CD4-positive, alpha-beta T cell treated with Interleukin-4 for 4 hours (primary cell): ENCODE measurements at regions not wholly inside any gene's neighbourhood (a gene's known extent, or its start where the extent isn't known, plus 50 kb on each side); places are given as distances from the start of the nearest gene placed in this dataset.
"Not testable (repeated sequence)": the region's sequence is repeated elsewhere in the genome, so short reads cannot be mapped to it uniquely, and the experiment has no call there.

ENCODE experiments used
- DNase-seq: peaks from one replicate; pipeline ENCODE4 v3.0.0-alpha.2; 2020

- peak; percentile 16 for DNase-seq
These were observed 121.6 kb upstream of the ZNF92 start for GRCh38 chr7:65251851-65252620.

- no peak for DNase-seq
These were observed 122.8 kb upstream of the ZNF92 start for GRCh38 chr7:65250697-65251395.

DNA sequence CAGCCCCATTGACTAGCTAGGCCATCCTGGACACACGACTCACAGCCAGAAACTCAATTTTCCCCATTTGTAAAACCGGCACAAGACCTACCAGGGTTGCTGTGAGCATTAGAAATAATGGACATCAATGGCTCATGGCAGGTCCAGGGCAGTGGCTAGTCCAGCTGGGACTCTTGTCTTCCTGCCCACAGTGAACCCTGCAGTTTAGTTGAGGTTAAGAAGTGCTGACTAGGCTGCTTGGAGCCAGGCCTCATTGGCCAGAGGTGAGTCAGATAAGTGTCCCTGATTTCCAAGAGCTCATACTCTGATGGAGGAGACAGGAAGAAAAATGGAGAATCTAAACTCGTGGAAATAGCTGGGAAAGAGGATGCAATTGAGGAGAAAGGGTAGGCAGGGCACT lies 123.4 kb upstream of the ZNF92 start:
- DNase-seq = no peak

- DNase-seq = no peak
These were observed 126.2 kb upstream of the ZNF92 start for GRCh38 chr7:65247491-65247890.

- DNase-seq = no peak
These were observed 133.8 kb upstream of the ZNF92 start for GRCh38 chr7:65239707-65240352.

DNA sequence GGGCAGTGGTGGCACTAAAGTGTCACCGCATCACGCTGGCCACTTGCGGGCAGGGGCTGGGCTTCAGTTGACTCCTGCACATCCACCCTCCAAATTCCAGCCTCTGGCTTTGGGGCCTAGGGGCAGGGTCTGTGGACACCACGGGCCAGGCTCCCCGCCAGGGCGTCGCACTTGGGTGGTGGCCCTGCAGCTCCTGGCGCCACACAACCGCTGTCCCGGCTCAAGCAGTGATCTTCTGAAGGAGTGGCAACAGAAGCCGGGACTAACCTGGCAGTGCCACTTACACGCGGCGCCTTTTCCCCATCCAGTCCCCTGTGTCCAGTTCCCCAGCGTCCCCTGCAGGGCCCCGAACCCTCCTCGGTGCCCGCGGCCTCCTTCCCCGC lies 134.3 kb upstream of the ZNF92 start:
- no peak for DNase-seq

- DNase-seq = no peak
These were observed 134.9 kb upstream of the ZNF92 start for GRCh38 chr7:65238785-65239184.

DNA sequence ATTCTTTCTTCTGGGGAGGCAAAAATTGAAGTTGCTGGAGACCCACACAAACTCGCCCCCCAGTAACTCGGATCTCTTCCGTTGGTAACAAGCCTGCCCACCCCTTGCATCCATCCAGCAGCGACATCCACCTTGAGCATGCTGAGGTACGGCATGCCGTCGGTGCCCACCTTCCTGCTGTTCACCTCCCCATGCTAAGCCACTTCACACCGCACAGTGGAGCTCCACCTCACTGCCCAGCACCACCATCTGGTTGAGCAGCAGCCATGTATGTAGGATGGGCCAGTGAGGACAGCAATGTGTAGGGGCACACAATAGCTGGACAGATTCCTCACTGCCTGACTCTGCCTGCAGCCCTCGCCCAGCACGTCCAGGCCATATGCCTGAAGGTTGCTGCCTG lies 138.1 kb upstream of the ZNF92 start:
- no peak for DNase-seq

GRCh38 chr7:65233409-65234034 lies 140.1 kb upstream of the ZNF92 start:
- DNase-seq = no peak

DNA sequence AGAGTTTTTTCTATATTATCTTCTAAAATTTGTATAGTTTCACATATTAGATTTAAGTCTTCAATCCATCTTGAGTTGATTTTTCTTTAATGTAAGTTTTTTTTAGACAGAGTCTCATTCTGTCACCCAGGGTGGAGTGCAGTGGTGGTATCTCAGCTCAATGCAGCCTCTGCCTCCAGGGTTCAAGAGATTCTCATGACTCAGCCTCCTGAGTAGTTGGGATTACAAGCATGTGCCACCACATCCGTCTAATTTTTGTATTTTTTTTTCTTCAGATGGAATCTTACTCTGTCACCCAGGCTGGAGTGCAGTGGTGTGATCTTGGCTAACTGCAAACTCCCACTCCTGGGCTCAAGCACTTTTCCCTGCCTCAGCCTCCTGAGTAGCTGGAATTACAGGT lies 143.4 kb upstream of the ZNF92 start:
- DNase-seq = no peak

DNA sequence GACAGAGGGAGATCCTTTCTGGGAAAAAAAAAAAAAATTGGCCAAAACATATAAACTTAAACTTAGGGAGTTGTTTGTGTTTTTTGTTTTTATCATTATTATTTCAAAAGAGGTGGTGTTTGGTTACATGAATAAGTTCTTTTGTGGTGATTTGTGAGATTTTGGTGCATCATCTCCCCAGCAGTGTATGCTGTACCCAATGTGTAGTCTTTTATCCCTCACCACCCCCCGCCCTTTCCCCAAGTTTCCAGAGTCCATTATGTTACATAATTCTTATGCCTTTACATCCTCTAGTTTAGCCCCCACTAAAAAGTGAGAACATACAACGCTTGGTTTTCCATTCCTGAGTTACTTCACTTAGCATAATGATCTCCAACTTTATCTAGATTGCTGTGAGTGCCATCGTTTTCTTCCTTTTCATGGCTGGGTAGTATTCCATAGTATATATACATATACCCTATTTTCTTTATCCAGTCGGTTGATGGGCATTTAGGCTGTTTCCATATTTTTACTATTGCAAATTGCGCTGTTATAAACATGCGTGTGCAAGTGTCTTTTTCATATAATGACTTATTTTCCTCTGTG lies 148.1 kb upstream of the ZNF92 start:
- DNase-seq = no peak

GRCh38 chr7:65222655-65223054 lies 151.0 kb upstream of the ZNF92 start:
- DNase-seq = no peak

- DNase-seq = no peak
These were observed 152.0 kb upstream of the ZNF92 start for GRCh38 chr7:65221683-65222082.

DNA sequence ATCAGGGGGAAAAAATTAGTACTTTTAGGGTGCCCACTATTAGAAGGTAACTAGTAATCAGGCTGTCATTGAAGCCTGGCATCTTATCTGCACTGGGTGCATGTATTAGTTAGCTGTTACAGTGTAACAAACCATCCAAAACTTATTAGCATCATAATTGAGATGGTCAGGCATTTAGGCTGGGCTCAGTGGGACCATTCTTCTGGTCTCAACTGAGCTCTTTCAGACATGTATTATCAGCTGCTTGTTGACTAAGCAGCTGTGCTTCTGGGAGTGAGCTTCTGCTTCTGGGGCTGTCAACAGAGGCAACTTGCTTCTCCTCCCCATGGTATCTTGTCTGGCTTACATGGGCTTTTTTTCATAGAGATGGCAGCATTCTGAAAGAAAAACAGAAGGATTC lies 154.0 kb upstream of the ZNF92 start:
- no peak for DNase-seq

- DNase-seq = peak; percentile 65
These were observed 157.2 kb upstream of the ZNF92 start for GRCh38 chr7:65216469-65216868.

- DNase-seq = not testable (repeated sequence)
These were observed 160.4 kb upstream of the ZNF92 start for GRCh38 chr7:65213260-65213659.

DNA sequence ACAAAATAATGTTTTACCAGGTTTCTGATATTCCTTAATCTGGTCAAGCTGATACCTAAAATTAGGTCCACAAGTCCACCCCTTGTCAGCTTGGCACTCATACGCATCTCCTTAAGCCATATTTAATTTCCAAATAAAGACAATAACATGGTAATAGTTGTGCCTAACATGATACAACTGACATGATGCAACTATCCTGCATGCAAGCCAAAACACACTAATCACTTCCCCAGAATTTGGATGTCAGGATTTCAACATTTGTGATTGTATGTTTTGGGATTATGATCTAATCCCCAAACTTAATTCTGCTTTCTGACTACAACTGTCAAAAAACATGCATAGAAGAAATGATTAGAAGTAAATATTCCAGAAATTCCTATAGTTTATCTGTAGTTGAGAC lies 174.4 kb upstream of the ZNF92 start:
- DNase-seq = not testable (repeated sequence)

- not testable (repeated sequence) for DNase-seq
These were observed 180.2 kb upstream of the ZNF92 start for GRCh38 chr7:65193334-65194058.

DNA sequence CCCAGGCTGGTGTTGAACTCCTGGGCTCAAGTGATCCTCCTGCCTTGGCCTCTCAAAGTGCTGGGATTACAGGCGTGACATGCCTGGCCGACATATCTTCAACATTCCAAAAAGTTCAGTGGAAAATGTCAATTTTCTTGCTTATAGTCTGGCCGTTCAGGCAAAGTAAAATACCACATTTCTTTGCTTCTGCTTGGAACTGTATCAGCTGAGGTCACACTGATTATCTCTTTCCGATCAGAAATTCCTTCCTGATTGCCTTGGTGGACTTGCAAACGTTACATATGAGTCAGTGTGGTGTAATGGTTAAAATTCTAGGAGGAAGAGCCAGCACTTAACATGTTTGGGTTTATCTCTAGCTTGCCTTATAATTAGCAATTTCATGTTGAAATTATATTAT lies 170.6 kb upstream of the ERV3-1 start:
- not testable (repeated sequence) for DNase-seq

GRCh38 chr7:65150105-65150504 lies 143.6 kb upstream of the ERV3-1 start:
- DNase-seq = not testable (repeated sequence)

GRCh38 chr7:65146118-65146914 lies 139.8 kb upstream of the ERV3-1 start:
- not testable (repeated sequence) for DNase-seq

DNA sequence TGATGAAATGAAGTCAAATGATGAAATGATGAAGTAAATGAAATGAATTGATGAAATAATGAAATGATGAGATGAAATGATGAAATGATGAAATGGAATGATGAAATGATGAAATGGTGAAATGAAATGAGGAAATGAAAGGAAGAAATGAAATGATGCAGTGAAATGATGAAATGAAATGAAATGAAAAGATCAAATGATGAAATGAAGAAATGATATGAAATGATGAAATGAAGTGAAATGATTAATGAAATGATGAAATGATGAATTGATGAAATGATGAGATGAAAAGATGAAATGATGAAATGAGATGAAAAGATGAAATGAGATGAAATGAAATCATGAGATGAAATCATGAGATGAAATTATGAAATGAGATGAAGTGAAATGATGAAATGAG lies 139.2 kb upstream of the ERV3-1 start:
- not testable (repeated sequence) for DNase-seq
